Endothelial cell of umbilical vein (primary cell): ENCODE measurements at regions not wholly inside any gene's neighbourhood (a gene's known extent, or its start where the extent isn't known, plus 50 kb on each side); places are given as distances from the start of the nearest gene placed in this dataset.

Source experiments
- BruUV-seq: library from RNA; stranded (reverse); fragments of 400-500 nt; replicated peaks from 2 replicates; lab custom pipeline; 2021; lab: Mats Ljungman, UMichigan
- CTCF ChIA-PET: fragments of 300-600, 350-600 bp; sonication (Branson Sonifier 250); formaldehyde crosslinking; loops from one replicate; lab custom pipeline; 2021; ENCODE audit warnings: antibody characterized with exemption, inconsistent platforms; lab: Charles Lee
- POLR2A ChIA-PET: fragments of 300-600, 350-600 bp; sonication (Branson Sonifier 250); formaldehyde crosslinking; loops from one replicate; lab custom pipeline; 2021; ENCODE audit warnings: antibody characterized with exemption, inconsistent platforms; lab: Charles Lee
- DNase-seq: peaks from one replicate; pipeline ENCODE4 v3.0.0-alpha.2; 2011; ENCODE audit warnings: low read depth, low spot score
- FAIRE-seq: peaks from 2 replicates; lab custom pipeline; 2011; peaks lifted over from hg19 to GRCh38; lab: Jason Lieb, UNC
- H2AFZ ChIP-seq: 2 replicates; pipeline ENCODE4 v1.6.0; 2012; ENCODE audit warnings: low read depth, low read length, control low read depth, inconsistent platforms
- H3K27ac ChIP-seq: 2 replicates; pipeline ENCODE4 v1.5.1; 2011; ENCODE audit warnings: low read depth, mild to moderate bottlenecking, control low read depth, low read length, moderate library complexity; ENCODE audit not compliant: insufficient read depth
- H3K27me3 ChIP-seq, 2 experiments: 2 replicates each; pipeline versions ENCODE4 v1.6.0 to v1.6.1; 2011; ENCODE audit warnings: low read length in 2 of 2, mixed read lengths in 1 of 2; ENCODE audit not compliant: control insufficient read depth in 2 of 2, insufficient read depth in 2 of 2
- H3K36me3 ChIP-seq, 2 experiments: 2 replicates in 1 of 2; 3 replicates in 1 of 2; pipeline ENCODE4 v1.5.1; 2011; ENCODE audit warnings: low read length in 2 of 2, mild to moderate bottlenecking in 1 of 2, moderate library complexity in 1 of 2; ENCODE audit not compliant: control insufficient read depth in 2 of 2, insufficient read depth in 2 of 2; ENCODE audit errors: extremely low read depth in 1 of 2
- H3K4me1 ChIP-seq: 3 replicates; pipeline ENCODE4 v1.5.1; 2011; ENCODE audit warnings: mild to moderate bottlenecking, low read length; ENCODE audit not compliant: control insufficient read depth, insufficient read depth; ENCODE audit errors: extremely low read depth
- H3K4me2 ChIP-seq: 2 replicates; pipeline ENCODE4 v1.6.1; 2011; ENCODE audit warnings: low read length, control low read depth, mixed read lengths; ENCODE audit not compliant: insufficient read depth
- H3K4me3 ChIP-seq, 3 experiments: fragments of 200-600 bp in 1 of 3; sonication (generic), shearing (Covaris generic) in 1 of 3; replicated peaks in 1 of 3; 2 replicates each; pipeline ENCODE4 v1.5.1; 2011 to 2016; ENCODE audit warnings: control low read depth in 3 of 3, low read length in 3 of 3, mild to moderate bottlenecking in 2 of 3, inconsistent platforms in 1 of 3, low read depth in 1 of 3, moderate library complexity in 1 of 3; ENCODE audit not compliant: insufficient read depth in 1 of 3
- H3K79me2 ChIP-seq: 2 replicates; pipeline ENCODE4 v1.6.0; 2012; ENCODE audit warnings: low read length, inconsistent platforms; ENCODE audit not compliant: control insufficient read depth, insufficient read depth
- H3K9ac ChIP-seq: replicated peaks from 2 replicates; pipeline ENCODE3; 2011; ENCODE audit warnings: low read length, control low read depth; ENCODE audit not compliant: insufficient read depth; ENCODE audit errors: extremely low read depth
- H3K9me1 ChIP-seq: replicated peaks from 3 replicates; pipeline ENCODE4 v1.6.0; 2011; ENCODE audit warnings: mild to moderate bottlenecking, low read length; ENCODE audit not compliant: control insufficient read depth, insufficient read depth; ENCODE audit errors: extremely low read depth
- H3K9me3 ChIP-seq: replicated peaks from 2 replicates; pipeline ENCODE4 v1.5.1; 2012; ENCODE audit warnings: low read length, inconsistent platforms; ENCODE audit not compliant: control insufficient read depth, insufficient read depth
- H4K20me1 ChIP-seq: replicated peaks from 2 replicates; pipeline ENCODE3; 2011; ENCODE audit warnings: mild to moderate bottlenecking, low read length; ENCODE audit not compliant: control insufficient read depth, insufficient read depth; ENCODE audit errors: extremely low read depth
- EZH2 ChIP-seq: IDR thresholded peaks from 2 replicates; pipeline ENCODE4 v1.6.1; 2012; ENCODE audit warnings: borderline replicate concordance, low read depth, mild to moderate bottlenecking, moderate library complexity, low read length, inconsistent platforms; ENCODE audit not compliant: severe bottlenecking
- FOS ChIP-seq: IDR thresholded peaks from 2 replicates; pipeline ENCODE4 v1.6.1; 2011; ENCODE audit warnings: mild to moderate bottlenecking, low read length, moderate library complexity, borderline replicate concordance; ENCODE audit not compliant: insufficient read depth
- JUN ChIP-seq: IDR thresholded peaks from 2 replicates; pipeline ENCODE4 v1.6.1; 2011; ENCODE audit warnings: borderline replicate concordance, low read depth; ENCODE audit not compliant: insufficient read length, insufficient read depth
- MYC ChIP-seq: IDR thresholded peaks from one replicate; pipeline ENCODE4 v1.6.1; 2011; ENCODE audit warnings: mild to moderate bottlenecking, low read depth, low read length
- POLR2A ChIP-seq: IDR thresholded peaks from 2 replicates; pipeline ENCODE4 v1.6.1; 2012; ENCODE audit warnings: low read depth, mild to moderate bottlenecking, control low read depth, low read length
- POLR2AphosphoS5 ChIP-seq: IDR thresholded peaks from 2 replicates; pipeline ENCODE4 v1.6.1; 2012; ENCODE audit warnings: low read depth, mild to moderate bottlenecking, control low read depth, low read length, moderate library complexity; ENCODE audit not compliant: insufficient read depth
- dilution Hi-C: fragments of 300-500 bp; cut with MboI; formaldehyde crosslinking; loops from one replicate; pipeline ENCODE4 v1.15.0; 2019; ENCODE audit warnings: low sequenced_read_pairs; ENCODE audit not compliant: extremely low pct_ligation_motif_present
- intact Hi-C: fragments of 100-400 bp; cut with micrococcal nuclease; formaldehyde crosslinking; loops from one replicate; pipeline ENCODE4 v1.10.0; 2022
- TF ChIP-seq, protein P1 (sequence below): IDR thresholded peaks from 2 replicates; pipeline ENCODE4 v1.6.1; 2011; ENCODE audit not compliant: insufficient read depth, insufficient read length

DNA sequence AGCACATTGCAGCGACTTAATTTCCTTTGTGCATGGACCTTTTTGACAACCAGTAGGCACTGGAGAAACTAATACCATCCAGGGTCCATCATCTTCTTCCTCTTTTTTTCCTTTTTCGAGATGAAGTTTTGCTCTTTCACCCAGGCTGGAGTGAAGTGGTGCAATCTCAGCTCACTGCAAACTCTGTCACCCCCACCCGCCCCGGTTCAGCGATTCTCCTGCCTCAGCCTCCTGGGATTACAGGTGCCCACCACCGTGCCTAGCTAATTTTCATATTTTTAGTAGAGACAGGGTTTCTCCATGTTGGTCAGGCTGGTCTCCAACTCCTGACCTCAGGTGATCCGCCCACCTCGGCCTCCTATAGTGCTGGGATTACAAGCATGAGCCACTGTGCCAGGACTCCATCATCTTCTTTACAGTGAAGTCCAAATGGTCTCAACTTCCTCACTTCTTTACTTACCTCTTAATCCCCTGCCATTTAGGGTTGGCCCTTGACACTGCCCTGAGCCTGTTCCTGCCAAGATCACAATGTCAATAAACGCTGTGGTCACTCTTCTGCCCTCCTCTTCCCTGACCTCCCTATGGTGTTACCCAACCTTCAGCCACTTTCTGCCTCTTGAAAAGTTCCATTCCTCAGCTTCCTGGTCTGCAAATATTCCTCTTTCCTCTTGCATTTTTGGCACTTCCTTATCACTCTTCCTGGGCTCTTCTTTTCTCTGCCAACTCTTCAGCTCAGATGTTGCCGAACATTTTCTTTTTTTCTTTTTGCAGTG lies 119.8 kb upstream of the SLC34A2 start:
- Histone ChIP-seq H4K20me1 (no peaks in the 10 kb centered on the region), H3K9ac (no peak overlapping the region), H3K36me3 (no peaks in the 10 kb centered on the region), H3K27ac (no peak overlapping the region), H3K9me3 (no peaks in the 10 kb centered on the region), H2AFZ (no peak overlapping the region), H3K4me3 (no peak overlapping the region), H3K4me2 (no peak overlapping the region), H3K9me1 (no peaks in the 10 kb centered on the region), H3K27me3 (no peaks in the 10 kb centered on the region), H3K79me2 (no peaks in the 10 kb centered on the region), H3K4me1 (no peaks in the 10 kb centered on the region)
- no peak for FAIRE-seq
- dilution Hi-C loops = no loop called here
- POLR2A ChIA-PET = no interaction called here
- no peak for TF ChIP-seq POLR2AphosphoS5
- TF ChIP-seq FOS = no peak
- TF ChIP-seq EZH2 = no peak
- TF ChIP-seq, protein P1, sequence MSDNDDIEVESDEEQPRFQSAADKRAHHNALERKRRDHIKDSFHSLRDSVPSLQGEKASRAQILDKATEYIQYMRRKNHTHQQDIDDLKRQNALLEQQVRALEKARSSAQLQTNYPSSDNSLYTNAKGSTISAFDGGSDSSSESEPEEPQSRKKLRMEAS = no peak
- TF ChIP-seq JUN = no peak
- no peak for TF ChIP-seq POLR2A
- no peak for TF ChIP-seq MYC
- no peak for DNase-seq
- BruUV-seq = no TSS peak
- CTCF ChIA-PET = interaction anchor here (0.6 kb wide), 1 partner anchor 66 kb away, joined by 3 read pairs; no protein-coding TSS in a partner anchor
- intact Hi-C loops = no loop called here
